ENCODE measurements at regions not wholly inside any gene's neighbourhood (a gene's known extent, or its start where the extent isn't known, plus 50 kb on each side); places are given as distances from the start of the nearest gene placed in this dataset.

DNA sequence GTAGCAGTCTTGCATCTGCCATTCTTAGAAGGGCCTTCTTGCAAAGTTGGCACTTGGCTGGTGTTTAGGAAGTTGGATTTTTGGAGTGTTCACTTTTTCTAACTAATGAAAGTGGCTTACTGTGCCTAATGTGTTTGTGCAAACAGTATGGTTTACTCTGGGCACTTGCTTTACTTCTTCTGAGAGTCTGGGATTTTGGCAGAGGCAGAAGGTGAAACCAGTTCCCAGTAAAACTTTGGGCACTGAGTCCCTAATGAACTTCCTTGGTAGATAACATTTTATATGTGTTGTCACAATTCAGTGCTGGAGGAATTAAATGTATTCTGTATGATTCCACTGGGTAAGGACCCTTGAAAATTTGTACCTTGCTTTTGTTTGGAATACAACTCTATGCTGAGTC lies 155.7 kb downstream of the FAM170A start:
- DNase-seq (ENCODE audit: low read depth, low spot score): no peak
- Mint-ChIP-seq H3K27ac (ENCODE audit: unreplicated experiment) (no peak overlapping the region), H3K9me3 (no peaks in the 10 kb centered on the region), H3K27me3 (ENCODE audit: low read depth) (no peaks in the 10 kb centered on the region), H3K4me1 (no peaks in the 10 kb centered on the region), H3K4me3 (no peak overlapping the region), H3K36me3 (ENCODE audit: low read depth) (no peaks in the 10 kb centered on the region)
- TF ChIP-seq CTCF (conservative IDR thresholded peaks at IDR 0.05): no peak

- Mint-ChIP-seq H3K27me3 (ENCODE audit: low read depth) (no peaks in the 10 kb centered on the region), H3K27ac (ENCODE audit: unreplicated experiment) (no peak overlapping the region), H3K9me3 (no peaks in the 10 kb centered on the region), H3K36me3 (ENCODE audit: low read depth) (no peaks in the 10 kb centered on the region), H3K4me3 (no peak overlapping the region), H3K4me1 (no peaks in the 10 kb centered on the region)
- TF ChIP-seq CTCF (conservative IDR thresholded peaks at IDR 0.05): no peak
- DNase-seq (ENCODE audit: low read depth, low spot score): no peak
Observed at GRCh38 chr5:119789406-119790117, 160.2 kb downstream of the FAM170A start.

DNA sequence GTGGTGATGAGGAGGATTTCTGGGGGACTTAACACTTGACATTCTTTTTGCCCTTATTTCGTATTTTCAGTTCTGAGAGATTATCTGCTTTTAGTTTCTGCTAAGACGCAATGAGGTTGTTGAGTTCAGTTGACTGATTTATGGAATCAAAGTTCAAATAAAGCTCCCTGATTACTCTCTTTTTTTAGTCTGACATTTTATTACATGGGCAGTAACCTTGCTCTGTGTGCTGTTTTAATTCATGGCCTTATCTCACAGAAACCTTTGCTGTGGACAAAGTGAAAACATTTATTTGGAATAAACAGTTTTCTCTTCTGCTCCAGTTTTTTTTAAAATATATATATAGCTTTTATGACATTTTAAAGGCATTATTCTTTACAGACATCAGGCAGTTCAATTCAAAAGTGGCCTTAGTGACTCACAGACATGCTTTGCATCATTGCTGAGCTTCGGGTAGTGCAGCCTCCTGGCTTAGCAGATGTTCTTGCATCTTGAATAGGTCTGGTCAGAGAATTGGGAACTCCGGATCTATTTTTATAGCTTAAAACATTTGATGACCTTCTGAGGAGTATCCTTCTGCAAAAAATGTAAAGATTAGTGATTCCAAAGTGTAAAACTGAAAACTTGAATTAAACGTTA lies 162.9 kb downstream of the FAM170A start:
- DNase-seq (ENCODE audit: low read depth, low spot score): no peak
- Mint-ChIP-seq H3K36me3 (ENCODE audit: low read depth) (no peaks in the 10 kb centered on the region), H3K4me3 (no peak overlapping the region), H3K27ac (ENCODE audit: unreplicated experiment) (no peak overlapping the region), H3K4me1 (no peaks in the 10 kb centered on the region), H3K9me3 (no peaks in the 10 kb centered on the region), H3K27me3 (ENCODE audit: low read depth) (no peaks in the 10 kb centered on the region)
- TF ChIP-seq CTCF (conservative IDR thresholded peaks at IDR 0.05): no peak

DNA sequence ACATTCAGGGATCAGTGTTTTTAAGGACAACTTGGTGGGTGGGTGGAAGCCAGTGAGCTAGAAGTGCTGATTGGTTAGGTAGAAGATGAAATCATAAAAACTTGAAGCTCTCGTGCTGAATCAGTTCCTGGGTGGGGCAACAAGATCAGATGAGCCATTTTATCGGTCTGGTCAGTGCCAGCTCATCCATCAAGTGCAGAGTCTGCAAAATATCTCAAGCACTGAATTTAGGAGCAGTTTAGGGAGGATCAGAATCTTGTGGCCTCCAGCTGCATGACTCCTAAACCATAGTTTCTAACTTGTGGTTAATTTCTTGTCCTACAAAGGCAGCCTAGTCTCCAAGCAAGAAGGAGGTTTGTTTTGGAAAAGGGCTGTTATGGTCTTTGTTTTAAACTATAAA lies 166.4 kb downstream of the FAM170A start:
- no peak for TF ChIP-seq CTCF (conservative IDR thresholded peaks at IDR 0.05)

DNA sequence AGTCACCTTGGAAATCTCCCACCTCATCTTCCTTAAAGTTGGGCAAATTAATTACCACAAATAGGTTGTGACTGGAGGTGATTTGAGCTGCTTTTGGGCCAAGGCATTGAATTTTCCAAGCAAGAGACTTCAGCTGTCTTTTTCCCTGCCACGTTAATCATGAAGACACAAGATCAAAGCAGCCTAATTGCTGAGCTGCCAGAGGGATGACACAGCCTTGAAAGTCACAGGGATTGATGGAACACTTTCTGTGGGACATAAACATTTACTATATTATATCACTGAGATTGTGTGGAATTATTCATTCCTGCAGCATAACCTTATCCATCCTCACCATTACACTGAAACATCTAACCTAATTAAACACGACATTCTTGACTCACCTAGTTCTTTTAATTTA lies 172.2 kb downstream of the FAM170A start:
- no peak for DNase-seq (ENCODE audit: low read depth, low spot score)
- TF ChIP-seq CTCF (conservative IDR thresholded peaks at IDR 0.05): no peak
- no peaks in the 10 kb centered on the region for H3K36me3 Mint-ChIP-seq (ENCODE audit: low read depth)
- peaks cover 10% of the 10 kb centered on the region for H3K9me3 Mint-ChIP-seq
- no peak overlapping the region for H3K27ac Mint-ChIP-seq (ENCODE audit: unreplicated experiment)
- H3K4me1 Mint-ChIP-seq: no peaks in the 10 kb centered on the region
- H3K4me3 Mint-ChIP-seq: no peak overlapping the region
- no peaks in the 10 kb centered on the region for H3K27me3 Mint-ChIP-seq (ENCODE audit: low read depth)

More for the DNA sequence above, 166.4 kb downstream of the FAM170A start:
- no peaks in the 10 kb centered on the region for H3K36me3 Mint-ChIP-seq (ENCODE audit: low read depth)
- no peaks in the 10 kb centered on the region for H3K9me3 Mint-ChIP-seq
- no peak for DNase-seq (ENCODE audit: low read depth, low spot score)
- H3K4me1 Mint-ChIP-seq: no peaks in the 10 kb centered on the region
- H3K4me3 Mint-ChIP-seq: no peak overlapping the region
- H3K27ac Mint-ChIP-seq (ENCODE audit: unreplicated experiment): no peak overlapping the region
- H3K27me3 Mint-ChIP-seq (ENCODE audit: low read depth): no peaks in the 10 kb centered on the region
